Upper lobe of right lung (tissue), 1 donor: ENCODE measurements at regions not wholly inside any gene's neighbourhood (a gene's known extent, or its start where the extent isn't known, plus 50 kb on each side); places are given as distances from the start of the nearest gene placed in this dataset.

Experiments
- ATAC-seq: fragments of 200-7000 bp; cut with Tn5 transposase; one replicate; pipeline ENCODE4 v1.9.1; 2020; ENCODE audit warnings: mild to moderate bottlenecking, moderate library complexity
- DNase-seq: peaks from one replicate; pipeline ENCODE4 v3.0.0-alpha.2; 2020
- H3K27ac ChIP-seq: fragments of 200-600 bp; one replicate; pipeline ENCODE4 v1.8.0; 2022
- H3K27me3 ChIP-seq: fragments of 200-600 bp; one replicate; pipeline ENCODE4 v1.8.0; 2022; ENCODE audit warnings: mild to moderate bottlenecking
- H3K36me3 ChIP-seq: fragments of 200-600 bp; one replicate; pipeline ENCODE4 v1.8.0; 2022
- H3K4me1 ChIP-seq: fragments of 200-600 bp; one replicate; pipeline ENCODE4 v1.8.0; 2022
- H3K4me3 ChIP-seq: fragments of 200-600 bp; one replicate; pipeline ENCODE4 v1.8.0; 2022; ENCODE audit warnings: mild to moderate bottlenecking
- H3K9me3 ChIP-seq: fragments of 200-600 bp; one replicate; pipeline ENCODE4 v1.8.0; 2022
- intact Hi-C: fragments of 100-400 bp; cut with DNase I; formaldehyde crosslinking; loops from one replicate; pipeline ENCODE4 v1.11.0; 2022
- TF ChIP-seq, protein P1 (sequence below): fragments of 200-600 bp; IDR thresholded peaks from one replicate; pipeline ENCODE4 v1.8.0; 2022; ENCODE audit warnings: antibody characterized with exemption
- donor health status: DM: no; HTN: yes; CAD: no; lungs with severe emphysema.

DNA sequence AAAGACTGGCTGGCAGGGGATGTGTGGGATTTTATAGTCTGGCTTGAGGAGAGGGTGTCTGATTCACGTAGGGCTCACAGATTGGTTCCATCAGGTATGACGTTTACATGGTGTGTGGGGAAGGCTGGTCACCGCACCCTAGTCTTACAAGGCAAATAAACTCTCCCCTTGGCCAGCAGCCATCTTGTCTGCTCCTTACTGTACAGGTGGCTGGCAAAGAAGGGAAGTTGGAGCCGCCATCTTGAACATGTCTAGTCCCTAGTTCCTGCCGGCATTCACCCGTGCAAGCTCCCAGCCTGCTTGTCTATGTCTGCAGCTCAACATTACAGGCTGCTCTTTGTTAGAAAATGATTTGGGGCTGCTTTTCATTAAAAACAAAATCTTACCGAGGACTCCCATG, 97.6 kb downstream of the RAMP3 start:
- ATAC-seq: no peak
- intact Hi-C loops: loop anchor here (5.0 kb wide), 1 partner anchor 98 kb away; the partner anchor contains the start of gene RAMP3
- H3K9me3 ChIP-seq: no peaks in the 10 kb centered on the region

DNA sequence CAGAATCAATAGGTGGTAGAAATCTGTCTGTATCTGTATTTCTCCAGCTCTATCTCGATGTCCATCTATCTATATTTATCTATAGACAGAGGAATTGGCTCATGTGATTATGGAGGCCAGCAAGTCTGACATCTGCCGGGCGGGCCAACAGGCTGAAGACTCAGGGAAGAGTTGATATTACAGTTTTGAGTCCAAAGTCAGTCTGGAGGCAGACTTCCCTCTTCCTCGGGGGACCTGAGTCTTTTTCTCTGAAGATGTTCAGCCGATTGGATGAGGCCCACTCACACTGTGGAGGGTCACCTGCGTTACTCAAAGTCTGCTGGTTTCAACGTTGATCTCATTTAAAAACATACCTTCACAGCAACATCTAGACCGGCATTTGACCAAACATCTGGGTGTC, 98.7 kb downstream of the RAMP3 start:
- DNase-seq (no peak), ATAC-seq (no peak)
- Histone ChIP-seq H3K27me3 (peaks cover 7% of the 10 kb centered on the region), H3K27ac (no peak overlapping the region), H3K36me3 (no peaks in the 10 kb centered on the region), H3K9me3 (no peaks in the 10 kb centered on the region), H3K4me3 (no peak overlapping the region), H3K4me1 (no peaks in the 10 kb centered on the region)
- intact Hi-C loops: loop anchor here (5.0 kb wide), 1 partner anchor 99 kb away; the partner anchor contains the start of gene RAMP3
- TF ChIP-seq, protein P1, sequence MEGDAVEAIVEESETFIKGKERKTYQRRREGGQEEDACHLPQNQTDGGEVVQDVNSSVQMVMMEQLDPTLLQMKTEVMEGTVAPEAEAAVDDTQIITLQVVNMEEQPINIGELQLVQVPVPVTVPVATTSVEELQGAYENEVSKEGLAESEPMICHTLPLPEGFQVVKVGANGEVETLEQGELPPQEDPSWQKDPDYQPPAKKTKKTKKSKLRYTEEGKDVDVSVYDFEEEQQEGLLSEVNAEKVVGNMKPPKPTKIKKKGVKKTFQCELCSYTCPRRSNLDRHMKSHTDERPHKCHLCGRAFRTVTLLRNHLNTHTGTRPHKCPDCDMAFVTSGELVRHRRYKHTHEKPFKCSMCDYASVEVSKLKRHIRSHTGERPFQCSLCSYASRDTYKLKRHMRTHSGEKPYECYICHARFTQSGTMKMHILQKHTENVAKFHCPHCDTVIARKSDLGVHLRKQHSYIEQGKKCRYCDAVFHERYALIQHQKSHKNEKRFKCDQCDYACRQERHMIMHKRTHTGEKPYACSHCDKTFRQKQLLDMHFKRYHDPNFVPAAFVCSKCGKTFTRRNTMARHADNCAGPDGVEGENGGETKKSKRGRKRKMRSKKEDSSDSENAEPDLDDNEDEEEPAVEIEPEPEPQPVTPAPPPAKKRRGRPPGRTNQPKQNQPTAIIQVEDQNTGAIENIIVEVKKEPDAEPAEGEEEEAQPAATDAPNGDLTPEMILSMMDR: no peak

More for the DNA sequence above, 97.6 kb downstream of the RAMP3 start:
- peaks cover 7% of the 10 kb centered on the region for H3K27me3 ChIP-seq
- no peaks in the 10 kb centered on the region for H3K36me3 ChIP-seq
- no peak for DNase-seq
- no peak overlapping the region for H3K27ac ChIP-seq
- TF ChIP-seq, protein P1: no peak
- H3K4me3 ChIP-seq: no peak overlapping the region
- H3K4me1 ChIP-seq: no peaks in the 10 kb centered on the region

DNA sequence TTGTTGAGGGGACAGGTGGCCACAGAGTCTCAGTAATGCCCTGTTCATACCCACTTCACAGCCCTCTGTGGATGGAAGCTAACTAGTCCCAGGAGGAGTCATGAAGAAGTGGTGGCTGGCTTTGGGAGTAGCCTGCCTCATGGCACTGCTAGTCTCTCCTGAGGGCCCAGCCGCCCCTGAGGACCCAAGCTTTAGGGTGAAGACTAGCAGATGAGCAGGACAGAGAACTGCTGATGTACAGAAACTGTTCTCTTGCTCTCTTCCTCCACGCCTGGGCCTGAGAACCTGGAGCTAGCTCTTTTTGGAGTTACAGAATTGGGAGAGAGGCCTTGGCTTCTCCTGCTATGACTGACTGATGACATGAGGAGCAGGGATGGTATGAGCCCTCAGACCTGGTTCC, 99.2 kb downstream of the RAMP3 start:
- Histone ChIP-seq H3K27ac (no peak overlapping the region), H3K36me3 (no peaks in the 10 kb centered on the region), H3K4me1 (no peaks in the 10 kb centered on the region), H3K4me3 (no peak overlapping the region), H3K27me3 (peaks cover 7% of the 10 kb centered on the region), H3K9me3 (no peaks in the 10 kb centered on the region)
- TF ChIP-seq, protein P1: no peak
- intact Hi-C loops: loop anchor here (5.0 kb wide), 1 partner anchor 99 kb away; the partner anchor contains the start of gene RAMP3
- no peak for DNase-seq
- ATAC-seq: no peak

DNA sequence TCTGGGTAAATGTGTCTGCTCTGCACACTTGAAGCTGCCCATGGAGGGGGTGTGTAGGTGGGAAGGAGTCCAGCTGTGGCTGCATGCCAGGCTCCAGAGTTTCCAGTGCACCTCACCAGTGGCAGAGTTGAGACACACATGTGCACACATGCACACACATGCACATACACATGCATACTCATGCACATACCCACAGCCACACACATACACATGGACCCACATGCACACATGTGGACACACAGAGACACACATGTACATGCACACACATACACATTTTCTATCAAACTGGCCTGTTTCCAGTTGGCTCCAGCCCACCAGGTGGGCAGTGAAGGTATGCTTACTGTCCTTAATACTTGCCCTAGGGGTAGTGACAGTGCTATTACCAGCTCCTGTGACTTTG, 99.7 kb downstream of the RAMP3 start:
- Histone ChIP-seq H3K36me3 (no peaks in the 10 kb centered on the region), H3K9me3 (no peaks in the 10 kb centered on the region), H3K4me3 (no peak overlapping the region), H3K27me3 (peaks cover 7% of the 10 kb centered on the region), H3K4me1 (no peaks in the 10 kb centered on the region), H3K27ac (no peak overlapping the region)
- ATAC-seq: no peak
- intact Hi-C loops: loop anchor here (5.0 kb wide), 1 partner anchor 100 kb away; the partner anchor contains the start of gene RAMP3
- DNase-seq: no peak
- TF ChIP-seq, protein P1: no peak

DNA sequence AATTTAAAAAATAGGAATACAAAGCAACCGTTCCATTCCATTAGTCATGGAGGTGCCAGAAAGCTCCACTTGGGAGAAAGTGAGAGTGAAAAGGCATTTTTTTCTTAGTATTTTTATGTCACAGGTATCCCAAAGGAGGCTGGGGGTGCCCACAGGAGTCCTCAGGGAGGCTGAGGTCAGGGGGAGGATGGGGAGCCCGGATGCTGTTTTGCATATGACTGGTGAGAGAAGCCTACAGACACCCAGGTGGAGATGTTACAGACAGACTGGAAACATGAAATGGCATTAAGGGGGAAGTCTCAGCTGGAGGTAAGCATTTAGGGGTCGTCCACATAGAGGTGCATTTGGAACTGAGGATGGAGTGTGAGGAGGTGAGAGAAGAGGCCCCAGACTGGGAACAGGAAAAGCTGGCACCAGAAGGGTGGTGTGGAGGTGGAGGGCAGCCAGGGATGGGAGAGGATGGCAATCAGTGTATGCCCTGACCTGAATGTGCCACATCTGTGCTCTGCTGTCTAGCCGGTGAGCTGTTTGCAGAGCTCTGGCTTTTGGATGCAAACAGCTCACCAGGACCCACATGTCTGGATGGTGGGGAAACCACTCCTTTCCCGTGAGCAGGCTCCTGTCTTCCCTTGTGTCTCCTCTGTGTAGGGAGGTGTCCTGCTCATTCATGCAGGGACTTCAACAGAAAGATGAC, 101.1 kb downstream of the RAMP3 start:
- TF ChIP-seq, protein P1: no peak
- ATAC-seq (no peak), DNase-seq (no peak)
- H3K27ac ChIP-seq: no peak overlapping the region
- no peaks in the 10 kb centered on the region for H3K9me3 ChIP-seq
- no peaks in the 10 kb centered on the region for H3K36me3 ChIP-seq
- H3K4me3 ChIP-seq: no peak overlapping the region
- H3K4me1 ChIP-seq: no peaks in the 10 kb centered on the region
- peaks cover 7% of the 10 kb centered on the region for H3K27me3 ChIP-seq
- intact Hi-C loops: loop anchor here (5.0 kb wide), 1 partner anchor 101 kb away; the partner anchor contains the start of gene RAMP3
